Fibroblast of mammary gland (primary cell): ENCODE measurements at regions not wholly inside any gene's neighbourhood (a gene's known extent, or its start where the extent isn't known, plus 50 kb on each side); places are given as distances from the start of the nearest gene placed in this dataset.

Experiments
- DNase-seq: peaks from one replicate; pipeline ENCODE4 v3.0.0-alpha.2; 2010; ENCODE audit warnings: low read depth
- H3K4me3 ChIP-seq: 2 replicates; pipeline ENCODE4 v1.5.1; 2011; ENCODE audit warnings: low read depth, mild to moderate bottlenecking, low read length, moderate library complexity; ENCODE audit not compliant: control insufficient read depth
- TF ChIP-seq, protein P1 (sequence below): conservative IDR thresholded peaks from 2 replicates; pipeline ENCODE4 v1.5.1; 2011; ENCODE audit warnings: low read depth, low read length, inconsistent platforms; ENCODE audit not compliant: control insufficient read depth, insufficient read depth

- no peak overlapping the region for H3K4me3 ChIP-seq
- no peak for DNase-seq
- TF ChIP-seq, protein P1, sequence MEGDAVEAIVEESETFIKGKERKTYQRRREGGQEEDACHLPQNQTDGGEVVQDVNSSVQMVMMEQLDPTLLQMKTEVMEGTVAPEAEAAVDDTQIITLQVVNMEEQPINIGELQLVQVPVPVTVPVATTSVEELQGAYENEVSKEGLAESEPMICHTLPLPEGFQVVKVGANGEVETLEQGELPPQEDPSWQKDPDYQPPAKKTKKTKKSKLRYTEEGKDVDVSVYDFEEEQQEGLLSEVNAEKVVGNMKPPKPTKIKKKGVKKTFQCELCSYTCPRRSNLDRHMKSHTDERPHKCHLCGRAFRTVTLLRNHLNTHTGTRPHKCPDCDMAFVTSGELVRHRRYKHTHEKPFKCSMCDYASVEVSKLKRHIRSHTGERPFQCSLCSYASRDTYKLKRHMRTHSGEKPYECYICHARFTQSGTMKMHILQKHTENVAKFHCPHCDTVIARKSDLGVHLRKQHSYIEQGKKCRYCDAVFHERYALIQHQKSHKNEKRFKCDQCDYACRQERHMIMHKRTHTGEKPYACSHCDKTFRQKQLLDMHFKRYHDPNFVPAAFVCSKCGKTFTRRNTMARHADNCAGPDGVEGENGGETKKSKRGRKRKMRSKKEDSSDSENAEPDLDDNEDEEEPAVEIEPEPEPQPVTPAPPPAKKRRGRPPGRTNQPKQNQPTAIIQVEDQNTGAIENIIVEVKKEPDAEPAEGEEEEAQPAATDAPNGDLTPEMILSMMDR: no peak
Measured at GRCh38 chr20:24138951-24139350, 150.4 kb upstream of the GGTLC1 start.

GRCh38 chr20:24138196-24138857 is 149.7 kb upstream of the GGTLC1 start:
- no peak overlapping the region for H3K4me3 ChIP-seq
- no peak for DNase-seq
- TF ChIP-seq, protein P1: no peak

DNA sequence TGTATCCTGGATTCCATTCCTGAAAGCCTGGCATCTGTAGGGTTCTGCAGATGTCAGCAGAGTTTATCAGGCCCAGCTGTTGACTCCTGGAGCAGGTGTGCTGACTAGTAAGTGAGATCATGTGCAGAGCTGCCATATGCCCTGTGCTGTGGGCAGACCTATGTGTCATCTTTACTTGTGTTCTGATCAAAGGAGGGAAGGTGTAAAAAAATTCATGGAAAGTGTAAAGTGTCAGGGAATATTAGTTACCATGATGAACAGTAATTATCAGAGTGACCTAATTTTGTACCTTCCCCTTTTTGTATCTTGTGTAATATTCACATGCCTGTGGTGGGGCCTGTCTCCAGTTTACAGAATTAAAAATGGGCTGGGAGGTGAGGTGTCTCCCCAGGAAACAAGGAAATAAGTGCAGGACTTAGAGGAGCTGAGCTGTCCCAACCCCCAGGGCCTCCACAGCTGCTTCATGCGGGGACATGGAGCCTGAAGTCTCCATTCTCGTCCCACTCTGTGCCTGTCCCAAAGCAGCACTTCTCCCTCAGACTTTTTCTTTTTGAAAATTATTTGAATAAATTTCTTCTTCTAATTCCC is 148.2 kb upstream of the GGTLC1 start:
- no peak for DNase-seq
- TF ChIP-seq, protein P1: no peak
- no peak overlapping the region for H3K4me3 ChIP-seq

DNA sequence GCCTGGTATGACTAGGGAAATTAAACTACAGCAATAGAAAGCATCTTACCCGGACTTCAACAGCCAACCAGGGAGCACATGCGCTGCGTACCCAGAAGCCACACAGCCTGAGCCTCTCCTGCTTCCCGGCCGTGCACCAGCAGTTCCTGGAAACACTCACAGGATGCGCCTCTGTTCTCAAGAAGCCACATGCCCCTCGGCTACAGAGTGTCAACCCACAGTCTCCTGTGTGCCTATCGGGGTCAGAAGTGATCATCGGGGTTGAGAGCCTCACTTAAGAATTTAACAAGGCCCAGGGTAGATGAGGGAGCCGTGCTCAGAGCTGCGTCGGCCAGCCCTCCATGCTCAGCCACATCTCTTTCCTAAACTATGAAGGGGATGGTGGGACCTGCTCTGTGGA is 147.2 kb upstream of the GGTLC1 start:
- TF ChIP-seq, protein P1: no peak
- no peak for DNase-seq

DNA sequence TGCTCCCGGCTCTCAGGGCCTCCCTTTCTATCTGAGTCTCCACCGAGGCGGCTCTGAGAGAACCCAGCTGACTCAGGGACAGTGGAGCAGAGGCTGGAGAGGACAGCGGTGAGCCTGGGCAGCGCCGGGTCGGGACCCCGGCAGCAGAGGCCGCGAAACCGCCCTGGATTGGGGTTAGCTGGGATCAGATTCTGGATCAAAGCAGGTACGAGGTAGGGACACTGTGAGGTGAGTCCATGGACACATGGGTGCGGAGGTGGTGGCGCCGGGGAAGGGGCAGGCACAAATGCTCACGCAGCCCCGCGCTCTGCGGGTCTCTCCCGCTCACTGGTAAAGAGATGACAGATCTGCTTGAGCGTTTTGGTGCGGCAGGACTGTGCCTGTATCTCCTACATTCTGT is 146.4 kb upstream of the GGTLC1 start:
- TF ChIP-seq, protein P1: no peak
- H3K4me3 ChIP-seq: no peak overlapping the region
- no peak for DNase-seq

More for the DNA sequence above, 147.2 kb upstream of the GGTLC1 start:
- no peak overlapping the region for H3K4me3 ChIP-seq

DNA sequence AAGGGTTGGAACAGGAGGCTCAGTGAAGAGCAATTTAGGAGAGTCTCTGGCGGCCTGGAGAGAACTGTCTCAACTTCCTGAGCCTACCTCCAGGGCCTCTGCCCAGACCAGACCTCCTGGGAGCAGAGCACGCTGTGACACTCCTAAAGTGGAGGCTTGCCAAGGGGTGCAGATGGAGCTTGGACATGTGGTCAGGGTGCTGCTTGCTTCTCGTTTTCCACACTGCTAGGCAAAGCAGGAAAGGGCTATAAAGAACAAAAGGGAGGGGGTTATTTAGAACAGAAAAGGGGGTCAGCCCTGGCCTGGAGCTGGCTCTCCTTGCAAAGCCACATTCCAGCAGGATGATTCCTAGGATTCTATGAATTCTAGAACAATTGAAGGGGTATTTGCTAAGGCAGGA is 145.7 kb upstream of the GGTLC1 start:
- no peak for DNase-seq
- no peak overlapping the region for H3K4me3 ChIP-seq

More for the DNA sequence above, 145.7 kb upstream of the GGTLC1 start:
- TF ChIP-seq, protein P1: no peak
